22Rv1 (cell line): ENCODE measurements at regions not wholly inside any gene's neighbourhood (a gene's known extent, or its start where the extent isn't known, plus 50 kb on each side); places are given as distances from the start of the nearest gene placed in this dataset.

Experiments used
- ZFX ChIP-seq: fragments of 450-650 bp; IDR thresholded peaks from 2 replicates; pipeline ENCODE4 v1.6.1; 2017; ENCODE audit warnings: antibody characterized with exemption, borderline replicate concordance
- TF ChIP-seq, protein P1 (sequence below): fragments of 450-650 bp; IDR thresholded peaks from 2 replicates; pipeline ENCODE4 v1.5.1; 2017; ENCODE audit warnings: mild to moderate bottlenecking

DNA sequence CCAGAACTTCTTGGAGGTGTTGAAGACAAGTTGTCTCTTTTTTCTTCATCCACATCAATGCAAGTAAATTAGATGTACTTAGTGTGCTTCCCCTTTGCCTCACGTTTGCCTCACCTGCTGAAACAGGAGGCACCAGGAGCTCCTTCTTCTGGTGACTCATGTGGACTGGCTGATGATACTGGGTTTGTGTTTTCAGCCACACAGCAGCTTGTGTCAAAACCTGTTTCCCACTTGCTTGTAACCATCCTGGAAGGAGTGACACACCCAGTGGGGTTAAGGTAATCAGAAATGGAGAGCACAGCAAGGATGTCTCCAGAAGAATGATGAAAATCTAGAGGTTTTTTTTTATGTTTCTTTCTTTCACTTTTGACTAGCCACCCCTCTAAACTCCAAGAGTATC lies 143.3 kb upstream of the RBMS3 start:
- TF ChIP-seq, protein P1, sequence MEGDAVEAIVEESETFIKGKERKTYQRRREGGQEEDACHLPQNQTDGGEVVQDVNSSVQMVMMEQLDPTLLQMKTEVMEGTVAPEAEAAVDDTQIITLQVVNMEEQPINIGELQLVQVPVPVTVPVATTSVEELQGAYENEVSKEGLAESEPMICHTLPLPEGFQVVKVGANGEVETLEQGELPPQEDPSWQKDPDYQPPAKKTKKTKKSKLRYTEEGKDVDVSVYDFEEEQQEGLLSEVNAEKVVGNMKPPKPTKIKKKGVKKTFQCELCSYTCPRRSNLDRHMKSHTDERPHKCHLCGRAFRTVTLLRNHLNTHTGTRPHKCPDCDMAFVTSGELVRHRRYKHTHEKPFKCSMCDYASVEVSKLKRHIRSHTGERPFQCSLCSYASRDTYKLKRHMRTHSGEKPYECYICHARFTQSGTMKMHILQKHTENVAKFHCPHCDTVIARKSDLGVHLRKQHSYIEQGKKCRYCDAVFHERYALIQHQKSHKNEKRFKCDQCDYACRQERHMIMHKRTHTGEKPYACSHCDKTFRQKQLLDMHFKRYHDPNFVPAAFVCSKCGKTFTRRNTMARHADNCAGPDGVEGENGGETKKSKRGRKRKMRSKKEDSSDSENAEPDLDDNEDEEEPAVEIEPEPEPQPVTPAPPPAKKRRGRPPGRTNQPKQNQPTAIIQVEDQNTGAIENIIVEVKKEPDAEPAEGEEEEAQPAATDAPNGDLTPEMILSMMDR = no peak
- no peak for TF ChIP-seq ZFX
